Psoas muscle (tissue), 7 donors: ENCODE measurements at regions not wholly inside any gene's neighbourhood (a gene's known extent, or its start where the extent isn't known, plus 50 kb on each side); places are given as distances from the start of the nearest gene placed in this dataset.

Experiments
- ATAC-seq, 4 donors: fragments of 200-7000 bp; cut with Tn5 transposase; one replicate each; pipeline ENCODE4 v1.9.1; 2020; ENCODE audit warnings: moderate library complexity in 3 of 4, mild to moderate bottlenecking in 2 of 4
- DNase-seq, 2 donors: peaks; one replicate each; pipeline ENCODE4 v3.0.0-alpha.2; 2020
- H3K27ac ChIP-seq: fragments of 200-600 bp; one replicate; pipeline ENCODE4 v1.8.0; 2022
- H3K27me3 ChIP-seq, 3 donors: fragments of 200-600 bp in 1 of 3; one replicate each; pipeline versions ENCODE4 v1.6.1 to v1.8.0; 2013 to 2022; ENCODE audit warnings: low read length in 2 of 3, mild to moderate bottlenecking in 2 of 3, moderate library complexity in 1 of 3; ENCODE audit not compliant: insufficient read depth in 3 of 3
- H3K36me3 ChIP-seq, 2 donors: fragments of 200-600 bp in 1 of 2; one replicate each; pipeline versions ENCODE4 v1.6.1 to v1.8.0; 2013 to 2022; ENCODE audit warnings: low read depth in 1 of 2, mild to moderate bottlenecking in 1 of 2, moderate library complexity in 1 of 2; ENCODE audit not compliant: insufficient read depth in 1 of 2
- H3K4me1 ChIP-seq: fragments of 200-600 bp; one replicate; pipeline ENCODE4 v1.8.0; 2022
- H3K4me3 ChIP-seq: fragments of 200-600 bp; one replicate; pipeline ENCODE4 v1.8.0; 2022; ENCODE audit warnings: mild to moderate bottlenecking
- H3K9me3 ChIP-seq: fragments of 200-600 bp; one replicate; pipeline ENCODE4 v1.8.0; 2022
- WGBS, 3 donors: extraction: QIAGEN DNeasy Blood & Tissue Kit; methylation state at CpG; one replicate each; pipeline versions ENCODE4 v1.1.6 to v1.1.7; 2013; 5-methylcytosine and 5-hydroxymethylcytosine counted together
- intact Hi-C, 2 donors: fragments of 100-400 bp; cut with DNase I; formaldehyde crosslinking; loops; one replicate each; pipeline versions ENCODE4 v1.11.0 to v1.14.2; 2022
- TF ChIP-seq, protein P1 (sequence below): fragments of 200-600 bp; IDR thresholded peaks from one replicate; pipeline ENCODE4 v1.8.0; 2022; ENCODE audit warnings: antibody characterized with exemption
- donor health status: healthy with polysubstance abuse.
- donor health status: DM: no; HTN: no; CAD: no; lungs with moderate emphysema.
- donor health status: Bipolar disorder and iron deficiency.
- donor health status: healthy.
- donor health status: DM: yes; HTN: yes; CAD: no.
- donor health status: DM: no; HTN: no; CAD: no.
- donor health status: DM: yes; HTN: yes; CAD: no.

DNA sequence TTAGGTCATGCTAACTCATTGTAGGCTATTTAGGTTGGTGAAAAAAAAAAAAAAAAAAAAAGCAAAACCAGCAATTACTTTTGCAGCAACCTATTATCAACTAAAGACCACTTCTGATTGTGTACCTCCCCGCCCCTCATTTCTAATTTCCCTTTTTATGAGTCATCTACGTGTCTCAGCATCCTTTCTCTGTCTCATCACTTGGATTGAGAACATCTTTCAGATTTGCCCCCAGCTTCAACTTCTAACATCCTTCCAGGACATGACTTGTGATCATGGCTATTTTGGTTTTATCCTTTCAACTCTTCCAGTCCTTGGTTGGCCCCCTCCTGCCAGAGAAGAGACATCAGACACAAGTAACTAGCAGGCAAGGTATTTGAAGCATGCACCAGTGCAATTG lies 156.7 kb upstream of the CCN2 start:
- 78 to 86% (median 82%) methylated on average over 2 of the region's 2 CpGs for WGBS, 3 donors
- TF ChIP-seq, protein P1, sequence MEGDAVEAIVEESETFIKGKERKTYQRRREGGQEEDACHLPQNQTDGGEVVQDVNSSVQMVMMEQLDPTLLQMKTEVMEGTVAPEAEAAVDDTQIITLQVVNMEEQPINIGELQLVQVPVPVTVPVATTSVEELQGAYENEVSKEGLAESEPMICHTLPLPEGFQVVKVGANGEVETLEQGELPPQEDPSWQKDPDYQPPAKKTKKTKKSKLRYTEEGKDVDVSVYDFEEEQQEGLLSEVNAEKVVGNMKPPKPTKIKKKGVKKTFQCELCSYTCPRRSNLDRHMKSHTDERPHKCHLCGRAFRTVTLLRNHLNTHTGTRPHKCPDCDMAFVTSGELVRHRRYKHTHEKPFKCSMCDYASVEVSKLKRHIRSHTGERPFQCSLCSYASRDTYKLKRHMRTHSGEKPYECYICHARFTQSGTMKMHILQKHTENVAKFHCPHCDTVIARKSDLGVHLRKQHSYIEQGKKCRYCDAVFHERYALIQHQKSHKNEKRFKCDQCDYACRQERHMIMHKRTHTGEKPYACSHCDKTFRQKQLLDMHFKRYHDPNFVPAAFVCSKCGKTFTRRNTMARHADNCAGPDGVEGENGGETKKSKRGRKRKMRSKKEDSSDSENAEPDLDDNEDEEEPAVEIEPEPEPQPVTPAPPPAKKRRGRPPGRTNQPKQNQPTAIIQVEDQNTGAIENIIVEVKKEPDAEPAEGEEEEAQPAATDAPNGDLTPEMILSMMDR = no peak
- no peaks in the 10 kb centered on the region for H3K27me3 ChIP-seq
- H3K36me3 ChIP-seq = no peaks in the 10 kb centered on the region
- DNase-seq (no peak), ATAC-seq (no peak)
- no peaks in the 10 kb centered on the region for H3K4me1 ChIP-seq
- no peak overlapping the region for H3K27ac ChIP-seq
- H3K4me3 ChIP-seq = no peak overlapping the region
- intact Hi-C loops = no loop called here
- H3K9me3 ChIP-seq = no peaks in the 10 kb centered on the region

DNA sequence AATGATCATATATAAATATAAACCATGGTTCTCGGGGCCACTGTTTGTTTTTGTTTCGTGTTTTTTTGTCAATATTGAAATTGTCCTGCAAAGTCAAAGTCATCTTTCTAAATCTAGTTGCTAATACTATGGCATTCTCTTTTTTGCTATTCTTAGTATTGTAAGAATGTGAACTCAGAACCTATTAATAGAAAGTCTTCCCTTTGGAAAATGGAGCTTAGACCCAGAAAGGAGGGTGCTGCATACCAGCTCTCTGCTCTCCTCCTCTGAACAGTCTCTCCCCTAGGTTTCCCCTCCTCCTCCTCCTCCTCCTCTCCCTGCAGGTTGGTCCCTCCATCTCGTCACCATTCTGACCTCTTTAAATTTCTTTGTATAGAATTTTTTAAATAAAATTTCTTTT lies 150.4 kb upstream of the CCN2 start:
- Histone ChIP-seq H3K27me3 (no peaks in the 10 kb centered on the region), H3K9me3 (no peaks in the 10 kb centered on the region), H3K4me3 (no peak overlapping the region), H3K36me3 (no peaks in the 10 kb centered on the region), H3K4me1 (no peaks in the 10 kb centered on the region), H3K27ac (no peak overlapping the region)
- WGBS, 3 donors = 81 to 84% (median 82%) methylated on average over 3 of the region's 3 CpGs
- TF ChIP-seq, protein P1 = no peak
- no peak for DNase-seq
- intact Hi-C loops = no loop called here
- ATAC-seq = no peak

DNA sequence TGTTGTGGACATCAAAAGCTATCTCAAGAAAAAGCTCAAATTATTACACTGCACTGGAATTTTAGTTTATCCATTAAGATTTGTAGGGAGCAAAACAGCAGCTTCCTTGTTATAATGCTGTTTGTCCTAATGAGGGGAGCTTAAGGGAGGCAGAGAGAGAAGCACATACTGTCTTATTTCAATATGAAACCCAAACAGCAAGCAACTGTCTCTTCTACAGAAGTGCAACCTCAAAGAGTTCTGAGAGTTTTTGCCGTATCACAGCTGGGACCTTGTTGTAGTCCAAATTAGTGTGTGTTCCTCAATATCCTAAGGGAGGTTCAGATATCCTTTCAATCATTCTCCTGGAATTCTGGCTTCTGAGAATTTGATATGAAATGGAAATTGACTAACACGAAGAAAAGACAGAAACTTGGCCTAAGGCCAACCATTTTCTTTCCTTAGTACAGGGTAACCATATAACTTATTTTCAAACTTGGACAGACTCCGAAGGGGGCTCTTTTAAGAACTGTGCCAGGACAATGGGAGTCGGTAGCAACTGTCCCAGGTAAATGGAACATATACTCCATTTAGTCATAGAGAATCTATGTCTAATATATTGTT lies 149.3 kb upstream of the CCN2 start:
- Histone ChIP-seq H3K27ac (no peak overlapping the region), H3K9me3 (no peaks in the 10 kb centered on the region), H3K36me3 (no peaks in the 10 kb centered on the region), H3K4me1 (no peaks in the 10 kb centered on the region), H3K4me3 (no peak overlapping the region), H3K27me3 (no peaks in the 10 kb centered on the region)
- intact Hi-C loops = no loop called here
- DNase-seq (no peak), ATAC-seq (no peak)
- TF ChIP-seq, protein P1 = no peak
- 46 to 51% (median 50%) methylated on average over 4 of the region's 4 CpGs for WGBS, 3 donors

DNA sequence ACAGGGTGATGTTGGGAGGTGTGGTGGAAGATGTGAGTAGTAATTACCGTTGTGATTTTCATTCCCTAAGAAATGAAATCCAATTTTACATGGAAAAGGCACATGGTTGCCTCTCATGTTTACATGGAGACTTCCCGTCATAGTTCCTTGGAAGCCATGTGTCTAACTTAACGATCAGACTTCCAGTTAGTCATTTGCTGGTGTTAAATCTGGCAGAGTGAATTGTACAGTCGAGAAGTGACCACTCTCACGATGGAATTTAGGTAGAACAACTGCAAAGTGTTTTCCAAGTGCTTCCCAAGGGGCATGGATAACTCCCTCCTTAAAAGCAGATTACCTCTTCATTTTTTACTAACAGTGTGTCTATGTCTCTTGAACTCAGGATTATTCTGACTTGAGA lies 145.8 kb upstream of the CCN2 start:
- 72 to 77% (median 72%) methylated on average over 5 of the region's 5 CpGs for WGBS, 3 donors
- TF ChIP-seq, protein P1 = no peak
- no peaks in the 10 kb centered on the region for H3K4me1 ChIP-seq
- no peaks in the 10 kb centered on the region for H3K36me3 ChIP-seq
- DNase-seq (no peak), ATAC-seq (no peak)
- H3K27me3 ChIP-seq = no peaks in the 10 kb centered on the region
- intact Hi-C loops = no loop called here
- no peak overlapping the region for H3K4me3 ChIP-seq
- H3K27ac ChIP-seq = no peak overlapping the region
- no peaks in the 10 kb centered on the region for H3K9me3 ChIP-seq

DNA sequence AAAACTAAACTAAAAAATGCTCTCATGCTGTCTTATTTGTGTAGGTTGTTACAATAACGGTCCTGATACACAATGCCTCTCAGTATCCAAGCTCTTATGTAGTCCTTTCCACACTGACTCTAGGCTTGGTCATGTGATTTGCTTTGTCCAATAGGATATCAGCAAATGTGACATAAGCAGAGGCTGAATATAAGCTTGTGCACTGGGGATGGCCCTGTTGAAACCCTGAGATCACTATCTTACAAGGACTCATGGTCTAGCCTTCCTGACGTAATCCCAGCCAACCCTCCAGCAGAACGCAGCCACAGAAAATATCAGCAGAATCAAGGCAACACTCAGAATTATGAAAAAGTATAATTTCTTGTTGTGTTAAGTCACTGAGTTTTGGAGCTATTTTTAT lies 145.1 kb upstream of the CCN2 start:
- WGBS, 3 donors = 86 to 87% (median 87%) methylated on average over 3 of the region's 3 CpGs
- intact Hi-C loops = no loop called here
- Histone ChIP-seq H3K27me3 (no peaks in the 10 kb centered on the region), H3K4me3 (no peak overlapping the region), H3K4me1 (no peaks in the 10 kb centered on the region), H3K27ac (no peak overlapping the region), H3K9me3 (no peaks in the 10 kb centered on the region), H3K36me3 (no peaks in the 10 kb centered on the region)
- no peak for ATAC-seq
- no peak for DNase-seq
- TF ChIP-seq, protein P1 = no peak
